ENCODE measurements at regions not wholly inside any gene's neighbourhood (a gene's known extent, or its start where the extent isn't known, plus 50 kb on each side); places are given as distances from the start of the nearest gene placed in this dataset.

DNA sequence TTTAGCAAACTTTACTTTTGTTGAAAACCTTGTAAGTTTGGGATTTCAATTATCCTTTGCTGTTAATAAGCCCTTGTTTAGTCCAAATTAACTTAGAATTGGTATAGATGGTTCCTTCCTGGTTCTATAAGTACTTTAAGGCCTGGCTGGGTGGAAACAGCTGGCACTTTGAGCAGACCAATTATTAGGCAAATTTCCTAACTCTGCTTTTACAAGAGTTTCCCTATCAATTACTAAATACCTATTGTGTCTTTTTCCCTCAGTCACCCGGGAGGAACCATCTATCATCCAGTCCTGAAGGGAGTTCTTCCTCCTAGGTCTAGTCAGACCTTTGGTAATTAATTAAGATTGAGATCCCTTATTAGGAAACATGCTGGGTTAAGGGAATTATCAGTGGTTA, 138.0 kb downstream of the SLC38A6 start:
- TF ChIP-seq POLR2A (IDR thresholded peaks at IDR 0.05) (no peak), POLR2AphosphoS5 (IDR thresholded peaks at IDR 0.05) (no peak), EP300 (IDR thresholded peaks at IDR 0.05) (no peak)
- TF ChIP-seq, protein P1, sequence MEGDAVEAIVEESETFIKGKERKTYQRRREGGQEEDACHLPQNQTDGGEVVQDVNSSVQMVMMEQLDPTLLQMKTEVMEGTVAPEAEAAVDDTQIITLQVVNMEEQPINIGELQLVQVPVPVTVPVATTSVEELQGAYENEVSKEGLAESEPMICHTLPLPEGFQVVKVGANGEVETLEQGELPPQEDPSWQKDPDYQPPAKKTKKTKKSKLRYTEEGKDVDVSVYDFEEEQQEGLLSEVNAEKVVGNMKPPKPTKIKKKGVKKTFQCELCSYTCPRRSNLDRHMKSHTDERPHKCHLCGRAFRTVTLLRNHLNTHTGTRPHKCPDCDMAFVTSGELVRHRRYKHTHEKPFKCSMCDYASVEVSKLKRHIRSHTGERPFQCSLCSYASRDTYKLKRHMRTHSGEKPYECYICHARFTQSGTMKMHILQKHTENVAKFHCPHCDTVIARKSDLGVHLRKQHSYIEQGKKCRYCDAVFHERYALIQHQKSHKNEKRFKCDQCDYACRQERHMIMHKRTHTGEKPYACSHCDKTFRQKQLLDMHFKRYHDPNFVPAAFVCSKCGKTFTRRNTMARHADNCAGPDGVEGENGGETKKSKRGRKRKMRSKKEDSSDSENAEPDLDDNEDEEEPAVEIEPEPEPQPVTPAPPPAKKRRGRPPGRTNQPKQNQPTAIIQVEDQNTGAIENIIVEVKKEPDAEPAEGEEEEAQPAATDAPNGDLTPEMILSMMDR (IDR thresholded peaks at IDR 0.05): no peak

Measured in sigmoid colon (tissue), 4 donors.